DND-41 (cell line): ENCODE measurements at regions not wholly inside any gene's neighbourhood (a gene's known extent, or its start where the extent isn't known, plus 50 kb on each side); places are given as distances from the start of the nearest gene placed in this dataset.

Experiments
- ATAC-seq: fragments of 200-7000 bp; cut with Tn5 transposase; 3 replicates; pipeline ENCODE4 v1.9.1; 2021; ENCODE audit warnings: low read depth; ENCODE audit not compliant: insufficient read depth
- DNase-seq: peaks from one replicate; pipeline ENCODE4 v3.0.0-alpha.2; 2020
- H2AFZ ChIP-seq: 2 replicates; pipeline ENCODE4 v1.6.0; 2012; ENCODE audit warnings: low read depth, low read length
- H3K27ac ChIP-seq: 2 replicates; pipeline ENCODE4 v1.5.1; 2012; ENCODE audit warnings: low read length, inconsistent platforms
- H3K27me3 ChIP-seq: fragments of 200-600 bp; sonication (generic); 2 replicates; pipeline ENCODE4 v1.6.0; 2012; ENCODE audit warnings: low read length, mild to moderate bottlenecking, inconsistent platforms; ENCODE audit not compliant: insufficient read depth, poor library complexity
- H3K36me3 ChIP-seq: 2 replicates; pipeline ENCODE4 v1.5.1; 2012; ENCODE audit warnings: low read length, inconsistent platforms; ENCODE audit not compliant: insufficient read depth
- H3K4me1 ChIP-seq: 2 replicates; pipeline ENCODE4 v1.5.1; 2012; ENCODE audit warnings: mild to moderate bottlenecking, low read length; ENCODE audit not compliant: insufficient read depth
- H3K4me2 ChIP-seq: 2 replicates; pipeline ENCODE4 v1.6.0; 2012; ENCODE audit warnings: mild to moderate bottlenecking, moderate library complexity, low read length, inconsistent platforms; ENCODE audit not compliant: insufficient read depth
- H3K4me3 ChIP-seq, 2 experiments: fragments of 200-600 bp in 1 of 2; shearing (Covaris generic) in 1 of 2; 2 replicates each; pipeline ENCODE4 v1.5.1; 2012 to 2016; ENCODE audit warnings: inconsistent platforms in 2 of 2, low read length in 2 of 2, mild to moderate bottlenecking in 2 of 2, low read depth in 1 of 2, moderate library complexity in 1 of 2
- H3K79me2 ChIP-seq: 2 replicates; pipeline ENCODE4 v1.6.0; 2012; ENCODE audit warnings: low read length, inconsistent platforms; ENCODE audit not compliant: insufficient read depth
- H3K9ac ChIP-seq: 2 replicates; pipeline ENCODE4 v1.6.0; 2012; ENCODE audit warnings: low read depth, mild to moderate bottlenecking, inconsistent platforms, low read length, moderate library complexity
- H3K9me3 ChIP-seq: 2 replicates; pipeline ENCODE4 v1.5.1; 2012; ENCODE audit warnings: low read length, moderate library complexity, mild to moderate bottlenecking, inconsistent platforms; ENCODE audit not compliant: insufficient read depth, severe bottlenecking
- H4K20me1 ChIP-seq: 2 replicates; pipeline ENCODE4 v1.6.0; 2012; ENCODE audit warnings: low read length; ENCODE audit not compliant: insufficient read depth
- EZH2 ChIP-seq: IDR thresholded peaks from 3 replicates; pipeline ENCODE4 v1.6.1; 2012; ENCODE audit warnings: borderline replicate concordance, low read depth, mild to moderate bottlenecking, moderate library complexity, low read length, inconsistent platforms; ENCODE audit not compliant: severe bottlenecking
- TF ChIP-seq, protein P1 (sequence below): IDR thresholded peaks from 2 replicates; pipeline ENCODE4 v1.5.1; 2012; ENCODE audit warnings: borderline replicate concordance, low read length, moderate library complexity, mild to moderate bottlenecking; ENCODE audit not compliant: poor library complexity, severe bottlenecking; ENCODE audit errors: extremely low read depth

DNA sequence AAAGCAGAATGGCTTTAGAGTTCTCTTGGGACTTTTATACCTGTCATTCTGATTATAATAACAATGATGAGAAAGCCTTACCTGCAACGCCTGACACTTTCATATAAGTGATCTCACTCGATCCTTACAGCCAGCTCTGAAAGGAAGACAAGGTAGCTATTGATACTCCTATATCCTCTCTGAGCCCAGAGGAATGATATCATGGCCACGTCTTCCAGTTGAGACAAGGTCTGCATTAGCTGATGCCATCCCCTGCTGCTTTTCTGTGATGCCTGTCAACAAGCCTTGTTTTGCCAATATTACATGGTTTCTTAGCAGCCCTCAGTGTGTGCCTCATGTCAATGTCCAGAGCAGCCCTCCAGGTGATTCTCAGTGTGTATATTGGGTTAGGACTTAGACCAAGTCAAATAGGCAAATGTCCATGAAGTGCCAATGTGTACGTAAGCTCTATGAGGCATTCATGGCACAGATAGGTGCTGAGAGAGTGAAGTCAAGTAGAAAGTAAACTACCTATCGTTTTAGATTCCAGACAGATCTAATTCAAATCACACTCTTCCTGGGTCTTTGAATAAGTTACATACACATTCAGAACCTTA lies 405.9 kb downstream of the ADRA2A start:
- no peaks in the 10 kb centered on the region for H4K20me1 ChIP-seq
- H3K9ac ChIP-seq = no peak overlapping the region
- no peaks in the 10 kb centered on the region for H3K79me2 ChIP-seq
- no peak overlapping the region for H3K4me2 ChIP-seq
- no peak overlapping the region for H3K27ac ChIP-seq
- no peaks in the 10 kb centered on the region for H3K4me1 ChIP-seq
- no peaks in the 10 kb centered on the region for H3K9me3 ChIP-seq
- H3K36me3 ChIP-seq = no peaks in the 10 kb centered on the region
- no peak overlapping the region for H2AFZ ChIP-seq
- no peak overlapping the region for H3K4me3 ChIP-seq
- TF ChIP-seq, protein P1, sequence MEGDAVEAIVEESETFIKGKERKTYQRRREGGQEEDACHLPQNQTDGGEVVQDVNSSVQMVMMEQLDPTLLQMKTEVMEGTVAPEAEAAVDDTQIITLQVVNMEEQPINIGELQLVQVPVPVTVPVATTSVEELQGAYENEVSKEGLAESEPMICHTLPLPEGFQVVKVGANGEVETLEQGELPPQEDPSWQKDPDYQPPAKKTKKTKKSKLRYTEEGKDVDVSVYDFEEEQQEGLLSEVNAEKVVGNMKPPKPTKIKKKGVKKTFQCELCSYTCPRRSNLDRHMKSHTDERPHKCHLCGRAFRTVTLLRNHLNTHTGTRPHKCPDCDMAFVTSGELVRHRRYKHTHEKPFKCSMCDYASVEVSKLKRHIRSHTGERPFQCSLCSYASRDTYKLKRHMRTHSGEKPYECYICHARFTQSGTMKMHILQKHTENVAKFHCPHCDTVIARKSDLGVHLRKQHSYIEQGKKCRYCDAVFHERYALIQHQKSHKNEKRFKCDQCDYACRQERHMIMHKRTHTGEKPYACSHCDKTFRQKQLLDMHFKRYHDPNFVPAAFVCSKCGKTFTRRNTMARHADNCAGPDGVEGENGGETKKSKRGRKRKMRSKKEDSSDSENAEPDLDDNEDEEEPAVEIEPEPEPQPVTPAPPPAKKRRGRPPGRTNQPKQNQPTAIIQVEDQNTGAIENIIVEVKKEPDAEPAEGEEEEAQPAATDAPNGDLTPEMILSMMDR = no peak
- no peak for TF ChIP-seq EZH2
- DNase-seq (no peak), ATAC-seq (no peak)
- H3K27me3 ChIP-seq = no peaks in the 10 kb centered on the region

DNA sequence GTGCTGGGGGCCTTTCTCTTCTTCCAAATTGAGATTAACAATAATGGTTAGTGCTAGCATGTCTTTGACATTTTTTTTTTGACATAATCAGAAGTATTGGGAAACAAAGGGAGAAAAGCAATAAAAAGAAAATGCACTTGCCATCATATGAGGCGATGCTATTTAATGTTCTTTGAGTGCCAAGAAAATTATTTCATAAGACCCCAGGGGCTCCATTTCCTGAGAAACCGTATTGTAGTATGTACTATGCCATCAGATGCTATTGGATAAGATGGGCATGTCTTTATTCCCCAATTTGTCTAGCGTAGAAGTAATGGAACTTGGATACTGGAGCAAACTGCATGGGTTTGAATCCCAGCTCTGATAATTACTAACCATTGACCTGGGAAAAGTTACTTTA lies 408.9 kb downstream of the ADRA2A start:
- H3K27me3 ChIP-seq = no peaks in the 10 kb centered on the region
- no peak overlapping the region for H3K4me2 ChIP-seq
- H4K20me1 ChIP-seq = no peaks in the 10 kb centered on the region

DNA sequence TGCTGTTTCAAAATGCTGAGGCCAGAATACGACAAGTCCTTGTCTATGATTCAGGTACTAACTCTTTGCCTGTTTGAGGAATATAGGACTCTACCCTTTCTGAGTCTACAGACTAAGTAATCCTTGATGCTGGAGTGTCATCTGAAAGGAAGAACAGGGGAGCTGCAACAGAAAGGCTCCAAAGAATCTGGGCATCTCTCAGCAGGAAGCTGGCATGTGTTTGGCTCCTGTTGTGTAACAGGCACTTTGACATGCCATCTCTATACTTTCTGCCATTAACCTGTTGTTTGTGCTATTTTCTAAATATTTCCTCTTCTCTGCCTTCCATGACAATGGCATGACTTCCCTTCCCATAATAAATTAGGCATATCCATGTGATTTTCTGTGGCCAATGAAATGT lies 409.5 kb downstream of the ADRA2A start:
- TF ChIP-seq, protein P1 = no peak
- TF ChIP-seq EZH2 = no peak
- Histone ChIP-seq H3K36me3 (no peaks in the 10 kb centered on the region), H3K4me3 (no peak overlapping the region), H2AFZ (no peak overlapping the region), H3K4me1 (no peaks in the 10 kb centered on the region), H3K79me2 (no peaks in the 10 kb centered on the region), H4K20me1 (no peaks in the 10 kb centered on the region), H3K9me3 (peaks cover 16% of the 10 kb centered on the region), H3K27me3 (no peaks in the 10 kb centered on the region), H3K9ac (no peak overlapping the region), H3K4me2 (no peak overlapping the region), H3K27ac (no peak overlapping the region)
- ATAC-seq (no peak), DNase-seq (no peak)

More for the DNA sequence above, 408.9 kb downstream of the ADRA2A start:
- Histone ChIP-seq H3K4me3 (no peak overlapping the region), H2AFZ (no peak overlapping the region), H3K9me3 (peaks cover 16% of the 10 kb centered on the region), H3K9ac (no peak overlapping the region), H3K79me2 (no peaks in the 10 kb centered on the region), H3K4me1 (no peaks in the 10 kb centered on the region), H3K36me3 (no peaks in the 10 kb centered on the region), H3K27ac (no peak overlapping the region)
- no peak for DNase-seq
- no peak for ATAC-seq
- TF ChIP-seq, protein P1 = no peak
- no peak for TF ChIP-seq EZH2
